NCI-H226 (cell line): ENCODE measurements at regions not wholly inside any gene's neighbourhood (a gene's known extent, or its start where the extent isn't known, plus 50 kb on each side); places are given as distances from the start of the nearest gene placed in this dataset.
"Not testable (repeated sequence)": the region's sequence is repeated elsewhere in the genome, so short reads cannot be mapped to it uniquely, and the experiment has no call there.

ENCODE experiments used
- DNase-seq: peaks from one replicate; pipeline ENCODE4 v3.0.0-alpha.2; 2015

DNA sequence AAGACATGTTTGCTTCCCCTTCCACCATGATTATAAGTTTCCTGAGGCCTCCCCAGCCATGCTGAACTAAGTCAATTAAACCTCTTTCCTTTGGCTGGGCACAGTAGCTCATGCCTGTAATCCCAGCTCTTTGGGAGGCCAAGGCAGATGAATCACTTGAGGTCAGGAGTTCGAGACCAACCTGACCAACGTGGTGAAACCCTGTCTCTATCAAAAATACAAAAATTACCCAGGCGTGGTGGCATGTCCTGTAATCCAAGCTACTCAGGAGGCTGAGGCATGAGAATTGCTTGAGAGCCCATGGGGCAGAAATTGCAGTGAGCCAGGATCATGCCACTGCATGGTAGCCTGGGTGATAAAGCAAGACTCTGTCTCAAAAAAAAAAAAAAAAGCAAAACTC lies 130.2 kb upstream of the CDKN3 start:
- not testable (repeated sequence) for DNase-seq

GRCh38 chr14:54267172-54267571 lies 129.6 kb upstream of the CDKN3 start:
- DNase-seq, result no peak

- no peak for DNase-seq
Measured at GRCh38 chr14:54275997-54276725, 120.6 kb upstream of the CDKN3 start.

DNA sequence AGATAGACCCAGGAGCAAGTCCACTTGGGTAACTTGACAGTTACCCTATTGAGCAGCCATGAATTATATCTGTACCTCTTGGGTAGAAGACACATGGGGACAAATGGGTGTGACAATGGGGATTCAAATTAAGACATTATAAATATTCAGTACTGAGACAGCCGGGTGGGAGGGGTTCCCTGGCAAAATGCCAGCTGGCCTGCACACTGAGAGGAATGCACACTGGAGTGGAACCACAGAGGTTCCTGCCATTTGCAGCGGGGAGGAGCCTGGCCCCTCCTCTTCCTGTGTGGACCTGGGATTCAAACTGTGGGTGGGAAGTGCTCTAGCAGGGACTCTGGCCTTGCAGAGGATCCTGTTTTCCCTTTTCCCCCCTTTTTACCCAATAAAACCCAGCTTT lies 118.7 kb upstream of the CDKN3 start:
- no peak for DNase-seq

DNA sequence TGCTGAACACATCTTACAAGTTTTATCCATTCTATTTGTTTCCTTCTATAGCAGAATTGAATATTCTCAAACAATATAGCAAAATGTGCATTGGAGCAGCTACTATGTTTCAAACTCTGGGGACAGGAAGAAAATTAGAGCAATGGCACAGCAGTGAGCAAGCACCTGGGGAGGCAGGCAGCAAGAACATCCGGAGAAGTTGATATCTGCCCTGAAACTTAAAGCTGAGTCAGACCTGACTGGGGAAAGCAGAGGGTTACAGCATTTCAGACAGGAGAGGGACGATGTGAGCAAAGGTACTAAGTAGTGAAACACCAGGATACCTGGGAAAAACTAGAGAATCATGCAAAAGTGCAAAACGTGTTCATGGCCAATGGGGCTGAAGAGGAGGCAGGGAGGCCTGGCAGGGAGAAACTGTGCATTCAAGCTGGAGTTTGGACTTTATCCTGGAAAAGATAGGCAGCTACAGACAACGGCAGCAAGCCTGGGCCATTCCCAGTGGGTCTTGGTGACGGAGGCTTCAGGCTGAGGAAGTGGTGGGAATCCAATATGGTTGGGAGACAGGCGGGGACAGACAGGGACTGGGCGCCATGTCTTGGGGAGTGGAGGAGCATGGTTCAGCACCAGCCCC lies 118.0 kb upstream of the CDKN3 start:
- DNase-seq, result no peak

DNA sequence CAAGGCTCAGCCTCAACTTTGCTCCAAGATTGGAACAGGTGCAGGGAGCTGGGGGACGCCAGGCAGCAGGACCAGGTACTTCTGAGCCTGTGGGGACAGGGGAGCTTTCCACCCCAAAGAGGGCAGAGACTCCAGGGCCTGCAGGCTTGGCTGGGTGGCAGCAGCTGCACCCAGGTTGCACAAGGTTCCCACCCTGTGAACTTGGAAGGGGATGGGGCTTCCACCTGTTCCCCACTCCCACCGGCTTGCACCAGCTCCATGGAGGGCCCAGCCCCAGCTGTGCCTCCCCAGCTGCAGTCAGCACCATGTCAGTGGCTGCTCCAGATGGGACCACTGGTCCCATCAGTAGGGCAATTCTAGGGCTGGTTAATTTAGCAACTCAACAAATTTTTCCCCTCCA lies 114.0 kb upstream of the CDKN3 start:
- no peak for DNase-seq

GRCh38 chr14:54285030-54285429 lies 111.8 kb upstream of the CDKN3 start:
- no peak for DNase-seq

GRCh38 chr14:54291491-54292191 lies 105.2 kb upstream of the CDKN3 start:
- no peak for DNase-seq

DNA sequence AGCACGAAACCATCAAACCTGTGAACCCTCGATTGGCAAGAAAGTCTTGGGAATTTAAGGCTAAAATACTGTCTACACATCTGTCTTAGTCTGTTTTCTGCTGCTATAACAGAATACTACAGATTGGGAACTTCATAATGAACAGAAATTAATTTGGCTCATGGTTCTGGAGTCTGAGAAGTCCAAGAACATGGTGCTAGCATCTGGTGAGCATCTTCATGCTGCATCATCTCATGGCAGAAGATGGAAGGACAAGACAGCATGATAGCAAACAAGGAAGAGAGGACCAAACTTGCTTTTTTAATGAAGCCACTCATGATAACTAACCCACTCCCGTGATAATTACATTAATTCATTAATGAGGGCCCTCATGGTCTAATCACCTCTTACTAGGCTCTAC lies 102.0 kb upstream of the CDKN3 start:
- no peak for DNase-seq

- DNase-seq, result peak; percentile 54
Measured at GRCh38 chr14:54299410-54300363, 97.1 kb upstream of the CDKN3 start.

- DNase-seq, result no peak
Measured at GRCh38 chr14:54300881-54301280, 95.9 kb upstream of the CDKN3 start.

DNA sequence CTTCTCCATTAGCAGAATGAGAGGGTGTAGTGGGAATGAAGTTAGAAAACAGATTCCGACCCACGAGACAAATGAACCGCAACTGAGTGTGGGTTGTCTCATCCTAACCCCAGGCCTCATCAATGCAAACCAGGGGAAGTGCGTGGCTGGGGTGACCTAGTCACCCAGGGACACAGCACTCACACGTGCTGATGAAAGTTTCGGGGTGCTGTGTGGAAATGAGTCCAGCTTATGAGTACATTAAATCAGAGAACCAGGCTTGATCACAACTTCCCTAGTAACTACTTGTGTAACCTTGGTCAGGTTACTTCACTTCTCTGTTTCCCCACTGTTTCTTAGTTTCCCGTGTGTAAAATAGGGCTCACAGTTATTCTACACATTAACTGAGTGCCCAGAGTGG lies 95.4 kb upstream of the CDKN3 start:
- no peak for DNase-seq

DNA sequence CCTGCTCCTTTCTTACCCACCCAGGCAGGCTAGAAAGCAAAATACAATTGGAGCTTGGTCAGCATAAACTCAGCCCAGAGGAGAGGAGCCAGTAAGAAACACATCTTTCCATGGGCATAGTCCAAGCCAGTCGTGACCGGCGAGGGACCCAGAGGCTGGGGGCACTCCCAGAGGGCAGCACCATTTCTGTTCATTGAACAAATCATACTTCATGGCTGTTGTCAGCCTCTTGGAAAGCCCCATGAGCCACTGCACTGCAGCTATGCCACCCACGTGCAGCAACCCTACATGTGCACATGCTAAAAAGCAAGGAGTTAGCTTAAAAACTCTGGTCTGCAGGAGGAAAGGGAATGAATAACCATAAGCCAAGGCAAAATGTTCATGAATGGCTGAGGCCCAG lies 90.0 kb upstream of the CDKN3 start:
- no peak for DNase-seq

DNA sequence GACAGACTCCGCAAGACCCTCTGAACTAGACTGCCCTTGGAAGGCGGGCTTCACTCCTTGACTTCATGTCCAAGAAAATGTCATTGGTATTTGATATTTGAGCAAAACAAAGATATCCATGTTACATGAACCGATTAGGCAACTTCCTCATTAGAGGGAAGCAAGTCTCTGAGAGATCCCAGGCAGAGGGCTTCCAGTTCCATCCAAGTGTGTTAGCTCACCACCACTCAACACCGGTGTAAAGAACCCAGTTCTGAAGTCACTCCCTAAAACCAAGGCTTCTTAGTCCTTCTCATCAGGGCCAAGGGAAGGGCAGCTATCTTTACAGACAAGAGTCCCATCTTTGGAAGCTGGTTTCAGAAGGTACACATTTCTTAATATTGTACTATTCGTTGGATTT lies 87.2 kb upstream of the CDKN3 start:
- no peak for DNase-seq

- DNase-seq, result no peak
Measured at GRCh38 chr14:54310151-54310850, 86.5 kb upstream of the CDKN3 start.

DNA sequence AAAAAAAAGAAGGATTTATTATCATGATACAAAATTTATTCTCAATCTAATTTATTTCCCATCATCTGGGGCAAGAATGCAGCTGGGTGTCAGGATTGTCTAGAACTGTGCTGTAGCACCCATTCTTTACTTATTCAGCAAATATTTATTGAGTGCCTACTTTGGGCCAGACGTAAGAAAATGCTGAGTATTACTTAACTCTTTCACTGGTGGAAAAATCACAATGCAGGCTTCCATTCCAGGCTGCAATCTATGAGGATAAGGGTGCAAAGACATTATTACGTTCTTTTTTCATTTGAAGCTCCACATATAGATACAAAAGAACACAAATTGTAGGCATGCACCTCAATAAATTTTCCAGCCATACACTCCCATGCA lies 86.0 kb upstream of the CDKN3 start:
- no peak for DNase-seq

DNA sequence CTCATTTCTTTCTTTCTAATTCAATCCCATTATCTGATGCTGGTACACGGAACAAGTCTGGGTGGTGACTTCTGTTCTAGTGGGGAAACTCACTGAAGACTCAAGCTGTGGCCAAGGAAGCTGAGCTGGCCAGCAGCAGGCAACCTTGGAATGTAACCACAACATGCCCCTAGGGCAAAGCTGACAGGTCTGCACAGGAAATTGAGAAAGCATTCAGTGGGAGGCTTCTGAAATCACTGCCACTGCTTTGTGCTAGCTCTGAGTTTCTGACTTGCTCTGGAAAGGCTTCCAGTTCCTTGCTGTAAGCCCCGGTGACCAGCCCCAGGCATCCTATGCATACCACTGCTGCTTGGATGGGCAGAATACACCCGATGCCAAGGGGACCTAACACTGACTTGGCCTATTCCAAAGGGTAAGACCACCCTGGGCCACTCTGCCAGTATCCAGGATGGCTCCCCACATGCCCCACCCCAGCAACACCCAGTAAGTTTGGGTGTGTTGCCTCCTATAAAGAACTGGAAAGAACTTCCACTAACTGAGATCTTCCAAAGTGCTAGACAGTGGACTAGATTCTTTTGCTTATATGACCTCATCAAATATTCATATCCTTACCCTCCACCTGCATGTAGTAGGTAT lies 84.5 kb upstream of the CDKN3 start:
- DNase-seq, result peak; percentile 97

GRCh38 chr14:54314365-54315104 lies 82.3 kb upstream of the CDKN3 start:
- no peak for DNase-seq

GRCh38 chr14:54316652-54317051 lies 80.2 kb upstream of the CDKN3 start:
- no peak for DNase-seq

DNA sequence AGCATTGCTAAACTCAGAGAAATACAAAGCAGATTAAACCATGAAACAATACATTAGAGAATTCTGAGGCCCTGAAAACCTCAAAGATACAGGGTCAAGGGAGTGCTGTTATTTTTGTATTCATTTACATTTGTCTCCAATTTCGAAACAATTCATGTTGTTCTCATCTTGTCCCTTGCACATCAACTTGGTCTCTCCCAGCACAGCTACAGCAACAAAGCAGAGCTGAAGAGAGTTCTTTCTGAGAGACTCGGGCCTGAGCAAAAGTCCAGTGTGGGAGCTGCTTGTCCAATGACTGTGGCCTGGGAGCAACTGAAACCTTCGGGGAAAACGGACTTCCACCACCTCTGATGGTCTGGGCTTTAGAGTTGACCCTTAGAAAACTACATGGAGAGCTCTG lies 79.4 kb upstream of the CDKN3 start:
- DNase-seq, result no peak

- no peak for DNase-seq
Measured at GRCh38 chr14:54322246-54322645, 74.6 kb upstream of the CDKN3 start.
